ENCODE measurements at regions not wholly inside any gene's neighbourhood (a gene's known extent, or its start where the extent isn't known, plus 50 kb on each side); places are given as distances from the start of the nearest gene placed in this dataset.

- TF ChIP-seq, protein P1, sequence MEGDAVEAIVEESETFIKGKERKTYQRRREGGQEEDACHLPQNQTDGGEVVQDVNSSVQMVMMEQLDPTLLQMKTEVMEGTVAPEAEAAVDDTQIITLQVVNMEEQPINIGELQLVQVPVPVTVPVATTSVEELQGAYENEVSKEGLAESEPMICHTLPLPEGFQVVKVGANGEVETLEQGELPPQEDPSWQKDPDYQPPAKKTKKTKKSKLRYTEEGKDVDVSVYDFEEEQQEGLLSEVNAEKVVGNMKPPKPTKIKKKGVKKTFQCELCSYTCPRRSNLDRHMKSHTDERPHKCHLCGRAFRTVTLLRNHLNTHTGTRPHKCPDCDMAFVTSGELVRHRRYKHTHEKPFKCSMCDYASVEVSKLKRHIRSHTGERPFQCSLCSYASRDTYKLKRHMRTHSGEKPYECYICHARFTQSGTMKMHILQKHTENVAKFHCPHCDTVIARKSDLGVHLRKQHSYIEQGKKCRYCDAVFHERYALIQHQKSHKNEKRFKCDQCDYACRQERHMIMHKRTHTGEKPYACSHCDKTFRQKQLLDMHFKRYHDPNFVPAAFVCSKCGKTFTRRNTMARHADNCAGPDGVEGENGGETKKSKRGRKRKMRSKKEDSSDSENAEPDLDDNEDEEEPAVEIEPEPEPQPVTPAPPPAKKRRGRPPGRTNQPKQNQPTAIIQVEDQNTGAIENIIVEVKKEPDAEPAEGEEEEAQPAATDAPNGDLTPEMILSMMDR (IDR thresholded peaks at IDR 0.05) = no peak
- no peak for TF ChIP-seq POLR2A (IDR thresholded peaks at IDR 0.05)
These were observed 54.7 kb upstream of the EGR2 start for GRCh38 chr10:62870866-62871265.
